ENCODE measurements at regions not wholly inside any gene's neighbourhood (a gene's known extent, or its start where the extent isn't known, plus 50 kb on each side); places are given as distances from the start of the nearest gene placed in this dataset.

GRCh38 chr18:67789165-67789545 is 272.6 kb upstream of the DSEL start:
- no peak for TF ChIP-seq MYC (IDR thresholded peaks at IDR 0.05; ENCODE audit: low read depth, low read length)
- TF ChIP-seq POLR2A (IDR thresholded peaks at IDR 0.05; ENCODE audit: extremely low read depth, insufficient read length) = no peak
- TF ChIP-seq, protein P1, sequence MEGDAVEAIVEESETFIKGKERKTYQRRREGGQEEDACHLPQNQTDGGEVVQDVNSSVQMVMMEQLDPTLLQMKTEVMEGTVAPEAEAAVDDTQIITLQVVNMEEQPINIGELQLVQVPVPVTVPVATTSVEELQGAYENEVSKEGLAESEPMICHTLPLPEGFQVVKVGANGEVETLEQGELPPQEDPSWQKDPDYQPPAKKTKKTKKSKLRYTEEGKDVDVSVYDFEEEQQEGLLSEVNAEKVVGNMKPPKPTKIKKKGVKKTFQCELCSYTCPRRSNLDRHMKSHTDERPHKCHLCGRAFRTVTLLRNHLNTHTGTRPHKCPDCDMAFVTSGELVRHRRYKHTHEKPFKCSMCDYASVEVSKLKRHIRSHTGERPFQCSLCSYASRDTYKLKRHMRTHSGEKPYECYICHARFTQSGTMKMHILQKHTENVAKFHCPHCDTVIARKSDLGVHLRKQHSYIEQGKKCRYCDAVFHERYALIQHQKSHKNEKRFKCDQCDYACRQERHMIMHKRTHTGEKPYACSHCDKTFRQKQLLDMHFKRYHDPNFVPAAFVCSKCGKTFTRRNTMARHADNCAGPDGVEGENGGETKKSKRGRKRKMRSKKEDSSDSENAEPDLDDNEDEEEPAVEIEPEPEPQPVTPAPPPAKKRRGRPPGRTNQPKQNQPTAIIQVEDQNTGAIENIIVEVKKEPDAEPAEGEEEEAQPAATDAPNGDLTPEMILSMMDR (IDR thresholded peaks at IDR 0.05; ENCODE audit: low read depth, low read length) = no peak
- TF ChIP-seq MAX (IDR thresholded peaks at IDR 0.05; ENCODE audit: low read depth, low read length) = no peak
- H3K4me3 ChIP-seq (ENCODE audit: low read depth, low read length) = no peak overlapping the region
- no peak for DNase-seq (ENCODE audit: low read depth)

DNA sequence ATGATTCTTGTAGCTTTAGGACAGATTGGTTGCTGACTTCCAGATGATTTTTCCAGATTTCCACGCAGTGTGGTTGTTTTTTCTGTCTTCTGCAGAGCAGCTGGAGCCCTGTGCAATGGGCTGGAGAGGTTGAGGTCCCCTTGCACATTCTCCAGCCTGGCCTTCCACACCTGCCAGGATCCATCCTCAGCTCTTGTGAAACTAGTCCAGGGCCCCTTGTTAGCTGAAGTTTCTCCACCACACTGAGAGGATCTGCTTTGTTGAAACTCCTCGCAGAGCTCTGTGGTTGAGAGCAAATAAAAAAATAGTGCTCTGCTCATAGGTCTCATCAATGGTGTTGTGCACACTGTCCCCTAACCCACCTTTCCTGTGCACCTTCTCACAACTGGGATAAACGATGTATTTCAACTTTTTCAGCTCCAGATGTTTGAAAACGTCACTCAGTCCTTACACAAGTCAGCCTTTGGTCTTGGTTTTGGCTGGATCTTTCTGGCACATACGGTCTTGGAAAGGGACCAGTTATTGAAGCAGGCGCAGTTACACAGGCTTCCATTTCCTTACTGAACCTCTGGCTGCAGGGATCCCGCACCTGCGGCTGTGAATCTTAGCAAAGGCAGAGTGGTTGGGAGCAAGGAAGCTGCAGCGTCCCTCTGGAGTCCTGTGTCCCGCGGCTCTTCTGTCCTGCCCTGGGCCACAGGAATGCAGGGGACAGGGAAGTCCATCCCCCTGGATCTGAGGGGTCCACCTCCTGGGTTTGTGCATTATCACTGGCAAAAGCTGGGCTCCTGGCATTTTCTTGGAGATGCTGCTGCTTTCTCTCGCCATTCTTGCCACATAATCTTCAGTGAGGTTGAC is 272.0 kb upstream of the DSEL start:
- DNase-seq (ENCODE audit: low read depth) = no peak
- H3K4me3 ChIP-seq (ENCODE audit: low read depth, low read length) = no peak overlapping the region
- TF ChIP-seq MYC (IDR thresholded peaks at IDR 0.05; ENCODE audit: low read depth, low read length) (no peak), MAX (IDR thresholded peaks at IDR 0.05; ENCODE audit: low read depth, low read length) (no peak), POLR2A (IDR thresholded peaks at IDR 0.05; ENCODE audit: extremely low read depth, insufficient read length) (no peak)
- TF ChIP-seq, protein P1 (IDR thresholded peaks at IDR 0.05; ENCODE audit: low read depth, low read length) = no peak

- H3K4me3 ChIP-seq (ENCODE audit: low read depth, low read length) = no peak overlapping the region
- TF ChIP-seq POLR2A (IDR thresholded peaks at IDR 0.05; ENCODE audit: extremely low read depth, insufficient read length) (no peak), MAX (IDR thresholded peaks at IDR 0.05; ENCODE audit: low read depth, low read length) (no peak), MYC (IDR thresholded peaks at IDR 0.05; ENCODE audit: low read depth, low read length) (no peak)
- TF ChIP-seq, protein P1 (IDR thresholded peaks at IDR 0.05; ENCODE audit: low read depth, low read length) = no peak
- DNase-seq (ENCODE audit: low read depth) = peak; percentile 29
These were observed 266.9 kb upstream of the DSEL start for GRCh38 chr18:67783196-67783946.

- no peak overlapping the region for H3K4me3 ChIP-seq (ENCODE audit: low read depth, low read length)
- TF ChIP-seq, protein P1 (IDR thresholded peaks at IDR 0.05; ENCODE audit: low read depth, low read length) = no peak
- TF ChIP-seq MYC (IDR thresholded peaks at IDR 0.05; ENCODE audit: low read depth, low read length) = no peak
- TF ChIP-seq MAX (IDR thresholded peaks at IDR 0.05; ENCODE audit: low read depth, low read length) = no peak
- TF ChIP-seq POLR2A (IDR thresholded peaks at IDR 0.05; ENCODE audit: extremely low read depth, insufficient read length) = no peak
These were observed 261.5 kb upstream of the DSEL start for GRCh38 chr18:67778016-67778415.

GRCh38 chr18:67776929-67777328 is 260.4 kb upstream of the DSEL start:
- H3K4me3 ChIP-seq (ENCODE audit: low read depth, low read length) = no peak overlapping the region
- TF ChIP-seq, protein P1 (IDR thresholded peaks at IDR 0.05; ENCODE audit: low read depth, low read length) = no peak
- TF ChIP-seq POLR2A (IDR thresholded peaks at IDR 0.05; ENCODE audit: extremely low read depth, insufficient read length) = no peak
- TF ChIP-seq MYC (IDR thresholded peaks at IDR 0.05; ENCODE audit: low read depth, low read length) = no peak
- TF ChIP-seq MAX (IDR thresholded peaks at IDR 0.05; ENCODE audit: low read depth, low read length) = no peak
- DNase-seq (ENCODE audit: low read depth) = no peak

More at GRCh38 chr18:67778016-67778415, 261.5 kb upstream of the DSEL start:
- no peak for DNase-seq (ENCODE audit: low read depth)
